Skeletal muscle cell (primary cell): ENCODE measurements at regions not wholly inside any gene's neighbourhood (a gene's known extent, or its start where the extent isn't known, plus 50 kb on each side); places are given as distances from the start of the nearest gene placed in this dataset.
"Not testable (repeated sequence)": the region's sequence is repeated elsewhere in the genome, so short reads cannot be mapped to it uniquely, and the experiment has no call there.

Experiments used
- DNase-seq: peaks from one replicate; pipeline ENCODE4 v3.0.0-alpha.2; 2010; ENCODE audit warnings: low read depth
- H3K4me3 ChIP-seq: 2 replicates; pipeline ENCODE4 v1.5.1; 2011; ENCODE audit warnings: low read depth, mild to moderate bottlenecking, control low read depth, low read length, moderate library complexity

DNA sequence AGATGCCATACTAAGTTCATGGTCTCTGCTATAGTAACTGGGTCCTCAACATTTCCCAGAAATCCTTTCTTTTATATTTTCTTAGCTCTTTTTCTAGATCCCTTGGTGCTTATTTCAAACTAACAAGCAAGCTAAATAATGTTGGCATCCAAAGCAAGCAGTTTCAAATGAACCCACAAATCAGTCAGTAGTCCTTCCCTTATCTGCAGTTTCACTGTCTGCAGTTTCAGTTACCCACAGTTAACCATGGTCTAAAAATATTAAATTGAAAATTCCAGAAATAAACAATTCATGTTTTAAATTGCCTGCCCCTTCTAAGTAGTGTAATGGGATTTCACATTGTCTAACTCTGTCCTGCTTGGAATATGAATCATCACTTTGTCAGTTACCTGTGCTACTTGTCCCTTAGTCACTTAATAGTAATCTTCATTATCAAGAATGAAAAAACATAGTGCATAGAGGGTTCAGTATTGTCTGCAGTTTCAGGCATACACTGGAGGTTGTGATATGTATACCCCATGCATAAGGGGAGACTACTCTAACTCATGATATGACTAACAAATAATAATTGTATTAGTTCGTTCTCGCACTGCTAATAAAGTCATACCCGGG lies 633.7 kb downstream of the MECOM start:
- DNase-seq = no peak
- H3K4me3 ChIP-seq = no peak overlapping the region

DNA sequence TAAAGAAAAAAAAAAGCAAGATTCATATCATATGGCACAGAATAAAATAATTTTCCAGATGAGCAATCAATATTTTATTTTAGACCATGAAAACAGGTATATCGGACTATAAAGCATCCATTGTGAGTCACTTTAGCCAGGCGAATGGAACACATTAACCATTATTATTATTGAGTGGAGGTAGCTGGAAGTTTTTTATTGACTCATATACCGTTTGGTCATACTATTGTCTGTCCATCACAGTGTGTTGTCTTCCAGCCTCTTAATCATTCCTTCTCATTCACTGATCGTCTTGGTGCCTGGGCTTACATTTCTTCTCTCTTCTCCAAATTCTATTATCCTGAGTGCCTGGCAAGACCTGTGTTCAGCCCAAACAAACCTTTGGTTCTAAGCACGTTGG lies 634.8 kb downstream of the MECOM start:
- DNase-seq = no peak
- H3K4me3 ChIP-seq = no peak overlapping the region

DNA sequence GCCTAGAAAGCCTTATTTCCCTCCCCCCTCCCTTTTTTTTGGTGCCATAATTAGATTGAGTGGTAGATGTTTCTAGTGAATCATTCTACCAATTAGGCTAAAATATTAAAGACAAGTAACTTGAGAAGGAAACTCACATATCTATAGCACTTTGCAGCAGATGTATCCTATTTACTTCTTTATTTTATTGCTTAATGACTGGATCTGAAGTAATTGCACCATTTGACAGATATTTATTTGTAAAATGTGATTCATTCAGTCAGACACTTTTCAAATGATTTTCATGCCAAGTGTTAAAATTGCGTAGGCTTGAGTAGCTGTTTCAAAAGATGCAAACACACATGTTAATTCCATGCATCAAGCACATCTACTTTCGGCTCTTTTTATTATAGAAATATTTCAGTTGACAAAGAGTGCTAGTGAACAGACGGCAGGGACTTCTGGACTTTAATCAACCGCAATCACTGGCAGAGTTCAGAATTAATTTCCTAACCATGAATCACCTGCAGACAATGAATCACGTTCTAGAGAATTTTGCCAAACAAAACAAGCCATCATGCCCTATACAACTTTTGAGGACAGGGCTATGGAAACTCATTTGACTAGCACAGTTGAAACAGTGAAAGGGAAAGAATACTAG lies 636.8 kb downstream of the MECOM start:
- H3K4me3 ChIP-seq = peak overlapping the region; percentile 15
- peak; percentile 88 for DNase-seq

GRCh38 chr3:169022457-169022856 lies 641.1 kb downstream of the MECOM start:
- DNase-seq = no peak
- no peak overlapping the region for H3K4me3 ChIP-seq

DNA sequence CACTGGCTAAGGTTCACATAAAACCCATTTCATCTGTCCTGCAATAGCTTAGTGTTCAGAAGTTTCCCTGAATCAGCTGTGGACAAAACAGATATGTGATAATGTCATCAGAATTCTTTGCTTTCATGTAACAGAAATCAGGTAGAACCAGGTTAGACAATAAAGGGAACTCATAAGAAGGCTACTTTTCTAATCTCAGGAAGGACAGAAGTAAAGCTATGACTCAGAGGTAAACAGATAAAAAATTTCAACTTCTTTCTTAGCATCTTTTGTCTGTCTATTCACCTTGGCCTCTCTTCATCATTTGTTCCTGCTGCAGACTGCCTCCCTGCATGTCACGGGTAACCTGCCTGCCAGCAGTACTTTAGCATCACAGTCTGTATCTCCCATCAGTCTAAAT lies 643.1 kb downstream of the MECOM start:
- no peak overlapping the region for H3K4me3 ChIP-seq
- no peak for DNase-seq

GRCh38 chr3:169009453-169009852 lies 654.1 kb downstream of the MECOM start:
- DNase-seq = no peak
- no peak overlapping the region for H3K4me3 ChIP-seq

DNA sequence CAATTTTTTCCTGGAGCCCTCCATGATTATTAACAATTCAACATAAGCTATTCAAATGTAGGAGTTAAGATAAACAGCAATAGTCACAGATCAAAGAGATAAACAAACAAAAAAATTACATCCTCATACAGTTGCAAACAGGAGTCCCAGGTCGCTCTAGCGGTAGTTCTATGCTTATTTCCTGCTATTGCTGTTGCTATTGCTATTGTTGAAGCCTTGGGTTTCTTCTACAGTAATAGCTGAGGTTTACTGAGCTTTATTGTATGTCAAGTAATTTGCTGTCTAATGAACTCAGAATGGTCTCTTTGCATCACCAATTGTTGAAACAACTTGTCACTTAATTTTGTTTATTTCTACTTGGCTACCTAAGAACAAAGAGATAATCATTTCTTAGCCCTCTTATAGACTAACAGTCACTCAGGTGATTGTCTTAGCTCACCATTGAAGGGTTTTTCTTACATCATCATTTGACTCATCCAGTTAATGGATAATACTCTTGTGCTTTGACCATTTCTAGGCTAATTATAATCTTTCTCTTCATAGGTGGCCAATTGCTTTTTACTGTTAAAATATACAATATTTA lies 654.6 kb downstream of the MECOM start:
- DNase-seq = no peak
- H3K4me3 ChIP-seq = no peak overlapping the region

- no peak for DNase-seq
- H3K4me3 ChIP-seq = no peak overlapping the region
Measured at GRCh38 chr3:169007145-169007544, 656.4 kb downstream of the MECOM start.

- H3K4me3 ChIP-seq, DNase-seq: not testable (repeated sequence)
Measured at GRCh38 chr3:169006398-169006797, 657.1 kb downstream of the MECOM start.

DNA sequence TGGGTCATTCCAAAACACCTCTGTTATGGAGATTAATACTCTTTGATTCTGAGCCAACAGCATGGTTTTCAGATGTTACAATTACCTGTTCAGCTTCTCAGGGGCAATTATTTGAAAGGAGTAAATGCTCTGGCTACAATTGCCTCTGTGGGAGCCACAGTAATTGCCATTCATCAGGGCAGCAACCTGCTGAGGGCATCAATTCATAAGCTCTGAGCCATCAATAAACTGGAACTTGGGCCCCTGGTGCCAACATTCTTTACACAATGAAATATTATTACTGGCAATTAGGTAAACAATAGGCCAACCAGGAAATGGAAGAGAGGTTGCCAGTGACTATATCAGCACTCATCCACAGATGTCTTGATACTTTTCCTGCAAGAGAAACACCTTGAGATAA lies 660.8 kb downstream of the MECOM start:
- no peak for DNase-seq

GRCh38 chr3:168998792-168999191 lies 664.7 kb downstream of the MECOM start:
- no peak overlapping the region for H3K4me3 ChIP-seq
- no peak for DNase-seq

More for the DNA sequence above, 660.8 kb downstream of the MECOM start:
- H3K4me3 ChIP-seq = no peak overlapping the region

DNA sequence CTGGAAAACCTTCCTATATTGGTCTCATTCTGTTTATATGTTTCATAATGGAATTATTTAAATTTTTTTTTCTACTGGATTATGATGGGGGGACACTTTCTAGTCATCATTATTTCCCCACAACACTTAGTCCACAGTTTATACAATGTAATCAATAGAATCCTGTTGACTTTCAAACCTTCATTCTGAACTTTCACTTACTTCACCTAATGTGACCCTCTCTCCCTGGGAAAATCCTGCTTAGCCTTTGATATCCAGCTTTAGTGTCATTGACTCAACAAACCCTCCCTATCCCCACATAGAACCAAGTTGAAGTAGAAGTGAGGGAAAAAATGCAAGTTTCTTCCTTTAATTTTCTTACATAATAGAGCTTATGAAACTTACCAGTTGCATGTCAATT lies 666.0 kb downstream of the MECOM start:
- no peak for DNase-seq
- no peak overlapping the region for H3K4me3 ChIP-seq

DNA sequence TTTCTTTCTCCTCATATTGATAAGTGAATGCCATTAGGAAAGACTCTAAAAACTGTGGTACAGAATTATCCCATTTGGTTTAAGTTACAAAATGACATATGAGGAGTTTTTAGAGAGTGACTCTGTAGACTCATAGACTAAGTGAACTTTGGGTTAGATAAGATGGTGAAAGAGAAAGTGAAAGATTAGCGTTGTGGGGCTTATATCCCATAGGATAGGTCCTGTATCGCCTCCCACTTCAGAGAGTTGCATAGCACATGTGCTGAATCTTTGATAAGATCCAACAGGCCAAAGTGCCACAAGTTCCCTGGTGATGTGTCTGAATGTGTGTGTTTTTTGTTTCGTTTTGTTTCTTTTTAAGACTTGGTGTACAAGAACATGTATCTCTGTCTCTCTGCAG lies 666.9 kb downstream of the MECOM start:
- no peak for DNase-seq
- no peak overlapping the region for H3K4me3 ChIP-seq

GRCh38 chr3:168995129-168995528 lies 668.4 kb downstream of the MECOM start:
- H3K4me3 ChIP-seq = no peak overlapping the region
- DNase-seq = no peak

DNA sequence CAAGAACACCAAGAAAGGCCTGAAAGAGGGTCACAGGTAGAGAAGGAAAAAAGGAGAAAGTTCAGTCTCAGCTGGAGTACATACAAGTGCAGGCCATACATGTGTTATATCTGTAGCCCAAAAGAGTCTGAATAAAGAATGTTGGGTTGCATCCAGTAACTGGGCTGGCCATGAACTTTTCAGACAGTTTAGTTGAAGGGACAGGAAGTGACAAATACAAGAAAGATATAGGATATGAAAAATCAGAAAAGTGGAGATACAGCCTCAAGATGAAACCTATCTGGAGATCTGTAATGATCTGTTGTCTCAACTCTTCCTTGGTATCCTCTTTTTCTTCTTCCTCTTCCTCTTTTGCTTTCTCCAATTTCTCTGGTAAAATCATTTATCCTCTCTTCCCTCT lies 671.7 kb downstream of the MECOM start:
- no peak for DNase-seq
- no peak overlapping the region for H3K4me3 ChIP-seq

DNA sequence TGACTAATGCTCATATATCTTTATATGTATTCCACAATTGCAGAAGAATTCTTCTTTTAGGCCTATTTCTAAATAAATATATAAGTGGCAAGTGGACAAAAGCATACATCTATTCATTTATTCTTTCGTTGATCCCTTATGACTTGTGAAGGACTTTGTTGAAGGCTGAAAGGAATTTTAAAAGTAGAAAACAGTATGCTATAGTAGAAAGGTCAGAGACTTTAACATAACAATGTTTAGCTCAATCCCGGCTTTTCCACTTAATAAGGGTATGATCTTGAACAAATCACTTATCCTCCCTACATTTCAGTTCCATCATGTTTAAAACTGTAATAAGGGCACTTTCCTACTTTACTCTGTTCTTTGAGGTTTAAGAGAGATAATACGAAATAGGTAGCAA lies 672.9 kb downstream of the MECOM start:
- H3K4me3 ChIP-seq = no peak overlapping the region
- no peak for DNase-seq

DNA sequence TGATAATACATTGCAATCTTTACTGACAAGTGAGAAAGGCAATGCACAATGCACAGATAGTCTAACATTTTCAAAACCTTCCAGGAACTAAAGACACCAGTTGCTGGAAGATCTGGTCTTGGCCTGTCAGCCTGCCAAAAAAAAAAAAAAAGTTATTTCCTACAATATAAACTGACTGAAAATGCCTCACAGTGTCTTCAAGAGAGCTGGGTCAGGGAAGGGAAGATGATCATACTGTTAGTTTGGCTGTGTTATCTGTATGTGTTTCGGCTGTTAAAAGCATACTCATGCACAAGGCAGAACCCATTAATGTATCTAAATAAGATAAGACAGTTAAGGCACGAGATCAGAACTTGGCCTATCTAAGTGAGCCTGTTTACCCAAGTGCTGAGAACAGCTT lies 673.4 kb downstream of the MECOM start:
- H3K4me3 ChIP-seq = no peak overlapping the region
- DNase-seq = no peak

GRCh38 chr3:168989396-168989795 lies 674.1 kb downstream of the MECOM start:
- no peak overlapping the region for H3K4me3 ChIP-seq
- no peak for DNase-seq

- no peak for DNase-seq
- H3K4me3 ChIP-seq = no peak overlapping the region
Measured at GRCh38 chr3:168988853-168989252, 674.7 kb downstream of the MECOM start.

DNA sequence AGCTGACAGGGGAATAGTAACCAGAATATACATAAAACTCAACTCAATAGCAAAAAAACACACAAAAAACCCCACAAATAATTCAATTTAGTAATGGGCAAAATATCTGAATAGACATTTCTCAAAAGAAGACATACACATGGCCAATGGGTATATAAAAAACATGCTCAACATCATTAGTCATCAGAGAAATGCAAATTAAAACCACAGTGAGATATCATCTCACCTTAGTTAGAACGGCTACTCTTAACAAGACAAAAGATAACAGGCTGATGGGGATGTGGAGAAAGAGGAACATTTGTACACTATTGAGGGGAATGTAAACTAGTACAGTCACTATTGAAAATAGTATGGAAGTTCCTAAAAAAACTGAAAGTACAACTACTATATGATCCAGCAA lies 678.6 kb downstream of the MECOM start:
- no peak overlapping the region for H3K4me3 ChIP-seq
- no peak for DNase-seq

DNA sequence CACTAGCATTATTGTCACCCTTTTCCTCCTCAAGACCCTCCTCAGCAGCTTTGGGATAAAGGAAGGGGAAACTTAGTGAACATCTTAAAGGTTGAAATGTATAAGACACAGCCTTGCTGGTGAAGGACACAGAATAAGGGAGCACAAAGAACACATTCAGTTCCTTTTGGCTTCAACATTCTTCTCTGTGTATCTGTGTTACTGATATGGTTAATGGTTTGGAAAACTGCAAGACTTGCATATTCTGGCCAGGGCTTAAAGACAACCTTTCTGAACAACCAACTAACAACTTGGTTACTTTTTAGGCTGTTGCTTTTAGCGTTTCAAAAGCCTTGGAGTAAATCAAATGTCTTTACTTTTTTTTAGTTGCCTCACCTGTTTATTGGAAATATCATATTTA lies 680.5 kb downstream of the MECOM start:
- H3K4me3 ChIP-seq = no peak overlapping the region
- DNase-seq = no peak
